SK-N-SH (cell line): ENCODE measurements at regions not wholly inside any gene's neighbourhood (a gene's known extent, or its start where the extent isn't known, plus 50 kb on each side); places are given as distances from the start of the nearest gene placed in this dataset.

ENCODE experiments used
- CTCF ChIA-PET: fragments of 300-600, 350-600 bp; formaldehyde crosslinking; extraction: SDS; loops from one replicate; lab custom pipeline; 2021; lab: Yijun Ruan, JAX
- POLR2A ChIA-PET: fragments of 350-600 bp; sonication (Branson Sonifier 250); formaldehyde crosslinking; extraction: SDS; loops from one replicate; lab custom pipeline; 2020; ENCODE audit warnings: antibody characterized with exemption, inconsistent platforms; lab: Yijun Ruan, JAX
- DNase-seq: peaks from one replicate; pipeline ENCODE4 v3.0.0; 2012
- H2AFZ ChIP-seq: fragments of 200-600 bp; sonication (generic); 2 replicates; pipeline ENCODE4 v1.8.1; 2016; ENCODE audit warnings: antibody characterized with exemption, mild to moderate bottlenecking, low read depth
- H3F3A ChIP-seq: fragments of 200-600 bp; sonication (generic); replicated peaks from 2 replicates; pipeline ENCODE3; 2016; ENCODE audit warnings: antibody characterized with exemption, mild to moderate bottlenecking; ENCODE audit not compliant: insufficient read depth
- H3K27ac ChIP-seq, 2 experiments: fragments of 200-500 bp in 1 of 2; fragments of 200-600 bp in 1 of 2; sonication (Bioruptor generic) in 1 of 2; sonication (generic), shearing (Covaris generic) in 1 of 2; 2 replicates each; pipeline versions ENCODE4 v1.5.1 to v1.6.1; 2014 to 2016; ENCODE audit warnings: low read depth in 2 of 2, inconsistent platforms in 1 of 2, low read length in 1 of 2, mild to moderate bottlenecking in 1 of 2, mixed read lengths in 1 of 2
- H3K27me3 ChIP-seq: fragments of 200-600 bp; sonication (generic), shearing (Covaris generic); 2 replicates; pipeline ENCODE4 v1.6.1; 2016; ENCODE audit warnings: mixed run types; ENCODE audit not compliant: insufficient read depth
- H3K36me3 ChIP-seq, 2 experiments: fragments of 200-500 bp in 1 of 2; fragments of 200-600 bp in 1 of 2; sonication (Bioruptor generic) in 1 of 2; sonication (generic) in 1 of 2; replicated peaks in 1 of 2; 2 replicates each; pipeline versions ENCODE3 to v1.5.1; 2014 to 2016; ENCODE audit warnings: low read length in 1 of 2, mild to moderate bottlenecking in 1 of 2; ENCODE audit not compliant: insufficient read depth in 2 of 2, control insufficient read depth in 1 of 2
- H3K4me1 ChIP-seq, 2 experiments: fragments of 200-500 bp in 1 of 2; fragments of 200-600 bp in 1 of 2; sonication (Bioruptor generic) in 1 of 2; sonication (generic), shearing (Covaris generic) in 1 of 2; 2 replicates each; pipeline versions ENCODE4 v1.5.1 to v1.6.1; 2014 to 2016; ENCODE audit warnings: low read depth in 1 of 2, low read length in 1 of 2, mixed run types in 1 of 2; ENCODE audit not compliant: insufficient read depth in 2 of 2, control insufficient read depth in 1 of 2
- H3K4me2 ChIP-seq: fragments of 200-600 bp; sonication (generic), shearing (Covaris generic); 2 replicates; pipeline ENCODE4 v1.6.1; 2017; ENCODE audit warnings: mixed run types
- H3K4me3 ChIP-seq, 2 experiments: fragments of 200-500 bp in 1 of 2; fragments of 200-600 bp in 1 of 2; sonication (Bioruptor generic) in 1 of 2; sonication (generic), shearing (Covaris generic) in 1 of 2; 2 replicates each; pipeline versions ENCODE4 v1.5.1 to v1.8.1; 2014 to 2016; ENCODE audit warnings: low read depth in 2 of 2, inconsistent platforms in 1 of 2, low read length in 1 of 2, mild to moderate bottlenecking in 1 of 2, mixed read lengths in 1 of 2, moderate library complexity in 1 of 2
- H3K79me2 ChIP-seq: fragments of 200-600 bp; sonication (generic); 2 replicates; pipeline ENCODE4 v1.8.1; 2017; ENCODE audit warnings: mild to moderate bottlenecking; ENCODE audit not compliant: insufficient read depth
- H3K9ac ChIP-seq: fragments of 200-600 bp; sonication (generic); 2 replicates; pipeline ENCODE4 v1.6.1; 2017; ENCODE audit warnings: mixed run types
- H3K9me2 ChIP-seq: fragments of 200-600 bp; sonication (generic); 2 replicates; pipeline ENCODE4 v1.6.1; 2017; ENCODE audit warnings: mixed run types
- H3K9me3 ChIP-seq: fragments of 200-600 bp; sonication (generic); 2 replicates; pipeline ENCODE4 v1.6.1; 2017; ENCODE audit warnings: mixed run types, mild to moderate bottlenecking, moderate library complexity
- H4K20me1 ChIP-seq: fragments of 200-600 bp; sonication (generic); 2 replicates; pipeline ENCODE4 v1.6.1; 2017; ENCODE audit warnings: mild to moderate bottlenecking, mixed run types; ENCODE audit not compliant: insufficient read depth
- CTCF ChIP-seq: fragments of 200-600 bp; sonication (generic); IDR thresholded peaks from 2 replicates; pipeline ENCODE4 v1.6.1; 2017; ENCODE audit warnings: antibody characterized with exemption, mild to moderate bottlenecking, moderate library complexity
- ELF1 ChIP-seq: IDR thresholded peaks from 2 replicates; pipeline ENCODE4 v1.4.0; 2012
- EP300 ChIP-seq, 2 experiments: IDR thresholded peaks; 2 replicates each; pipeline versions ENCODE4 v1.4.0 to v1.6.1; 2012; ENCODE audit warnings: borderline replicate concordance in 1 of 2, low read depth in 1 of 2, low read length in 1 of 2
- FOXJ3 ChIP-seq: sonication (generic); formaldehyde crosslinking; IDR thresholded peaks from 2 replicates; pipeline ENCODE4 v1.5.1; 2020; ENCODE audit warnings: mild to moderate bottlenecking, missing genetic modification reagents
- GATA2 ChIP-seq: sonication (generic); formaldehyde crosslinking; IDR thresholded peaks from 2 replicates; pipeline ENCODE4 v1.5.0; 2020; ENCODE audit warnings: mild to moderate bottlenecking, missing genetic modification reagents
- IRF3 ChIP-seq: fragments of 150-350 bp; IDR thresholded peaks from 2 replicates; pipeline ENCODE4 v1.6.1; 2016; ENCODE audit warnings: mild to moderate bottlenecking, low read depth, low read length
- MAX ChIP-seq: IDR thresholded peaks from 2 replicates; pipeline ENCODE4 v1.4.0; 2012; ENCODE audit warnings: low read depth
- MXI1 ChIP-seq: IDR thresholded peaks from 2 replicates; pipeline ENCODE4 v1.6.1; 2012; ENCODE audit warnings: mild to moderate bottlenecking, low read depth, low read length, improper control_type of control experiment
- POLR2AphosphoS5 ChIP-seq: IDR thresholded peaks from 2 replicates; pipeline ENCODE4 v1.6.1; 2012; ENCODE audit warnings: low read depth, low read length
- RAD21 ChIP-seq: IDR thresholded peaks from 2 replicates; pipeline ENCODE4 v1.6.1; 2012; ENCODE audit warnings: mild to moderate bottlenecking, low read length
- RFX5 ChIP-seq: IDR thresholded peaks from 2 replicates; pipeline ENCODE4 v1.6.1; 2012; ENCODE audit warnings: mild to moderate bottlenecking, improper control_type of control experiment, low read length
- RXRA ChIP-seq: IDR thresholded peaks from 2 replicates; pipeline ENCODE4 v1.4.0; 2012; ENCODE audit warnings: low read depth, mild to moderate bottlenecking, borderline replicate concordance
- SIN3A ChIP-seq: IDR thresholded peaks from 2 replicates; pipeline ENCODE4 v1.6.1; 2012; ENCODE audit warnings: low read depth, mild to moderate bottlenecking, low read length, moderate library complexity, borderline replicate concordance
- SMC3 ChIP-seq: IDR thresholded peaks from 2 replicates; pipeline ENCODE4 v1.6.1; 2012; ENCODE audit warnings: low read depth, low read length, improper control_type of control experiment
- TEAD4 ChIP-seq: IDR thresholded peaks from 2 replicates; pipeline ENCODE4 v1.4.0; 2012; ENCODE audit warnings: mild to moderate bottlenecking, borderline replicate concordance; ENCODE audit not compliant: insufficient read depth
- ZBTB33 ChIP-seq: IDR thresholded peaks from 2 replicates; pipeline ENCODE4 v1.4.0; 2012; ENCODE audit warnings: low read depth, borderline replicate concordance
- WGBS: methylation state at CpG from one replicate; pipeline ENCODE4 v1.1.6; 2017; ENCODE audit warnings: low lambda C conversion rate; 5-methylcytosine and 5-hydroxymethylcytosine counted together

GRCh38 chr5:144882739-144883283 lies 712.1 kb downstream of the KCTD16 start:
- H3K27ac ChIP-seq, result no peak overlapping the region
- no peak for DNase-seq
- TF ChIP-seq TEAD4 (no peak), SIN3A (no peak), MAX (no peak), FOXJ3 (CRISPR knock-in tag) (no peak), RAD21 (no peak), GATA2 (CRISPR knock-in tag) (peak; percentile 60), IRF3 (no peak), MXI1 (no peak), SMC3 (no peak), RFX5 (no peak), EP300 (IDR thresholded peaks at IDR 0.05; ENCODE audit: borderline replicate concordance in 1 of 2, low read depth in 1 of 2, low read length in 1 of 2) (peak in 1 of 2 experiments; percentile 63; a peak in 2 of 4 replicates), POLR2AphosphoS5 (no peak), RXRA (no peak), ELF1 (no peak), ZBTB33 (no peak), CTCF (no peak)
- TF ChIP-seq, all 33 proteins: peak for 2
- Histone ChIP-seq H3K4me2 (no peak overlapping the region), H3K36me3 (no peaks in the 10 kb centered on the region), H3K4me1 (peaks cover 0 to 2% of the 10 kb centered on the region in 2 experiments; a peak in 2 of 4 replicates), H3F3A (no peaks in the 10 kb centered on the region), H3K79me2 (no peaks in the 10 kb centered on the region), H3K27me3 (no peaks in the 10 kb centered on the region), H3K9ac (no peak overlapping the region), H3K9me3 (no peaks in the 10 kb centered on the region), H3K4me3 (no peak overlapping the region), H2AFZ (no peak overlapping the region), H3K9me2 (no peaks in the 10 kb centered on the region), H4K20me1 (no peaks in the 10 kb centered on the region)
- 9% methylated on average over 3 of the region's 3 CpGs for whole genome bisulfite sequencing
- CTCF ChIA-PET, result no interaction called here
- POLR2A ChIA-PET, result no interaction called here
